NOMO-1 treated with DMSO at 0.1 percent for 48 hours (cell line): ENCODE measurements at regions not wholly inside any gene's neighbourhood (a gene's known extent, or its start where the extent isn't known, plus 50 kb on each side); places are given as distances from the start of the nearest gene placed in this dataset.
A peak's percentile ranks its signal among the peaks of the same experiment; 100 is the strongest.

Experiments used
- DNase-seq: peaks from one replicate; lab custom pipeline; 2025; ENCODE audit not compliant: unreplicated experiment; lab: John Stamatoyannopoulos, UW

GRCh38 chr1:60151311-60151710 lies 77.7 kb upstream of the C1orf87 start:
- DNase-seq = no peak

DNA sequence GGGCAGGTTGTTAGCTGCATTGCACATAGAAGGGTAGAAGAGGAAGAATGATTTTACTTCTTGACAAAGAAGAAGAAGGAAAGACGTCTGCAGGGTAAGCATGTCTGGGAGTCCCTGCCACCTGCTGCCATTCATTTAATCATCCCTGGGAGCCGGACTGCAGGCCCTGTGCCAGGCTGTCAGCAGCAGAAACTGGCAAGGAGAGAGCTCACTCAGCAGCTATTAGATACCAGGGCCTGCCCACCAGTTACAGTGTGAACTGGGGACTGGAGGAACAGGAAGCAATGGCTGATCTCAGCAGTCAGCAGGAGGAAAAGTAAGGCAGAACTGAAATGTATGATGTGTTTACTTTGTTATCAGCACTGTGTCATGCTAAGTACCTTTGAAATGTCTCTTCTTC lies 75.7 kb upstream of the C1orf87 start:
- DNase-seq = no peak

- DNase-seq = no peak
Observed at GRCh38 chr1:60146884-60147283, 73.3 kb upstream of the C1orf87 start.

- no peak for DNase-seq
Observed at GRCh38 chr1:60145771-60146170, 72.2 kb upstream of the C1orf87 start.

DNA sequence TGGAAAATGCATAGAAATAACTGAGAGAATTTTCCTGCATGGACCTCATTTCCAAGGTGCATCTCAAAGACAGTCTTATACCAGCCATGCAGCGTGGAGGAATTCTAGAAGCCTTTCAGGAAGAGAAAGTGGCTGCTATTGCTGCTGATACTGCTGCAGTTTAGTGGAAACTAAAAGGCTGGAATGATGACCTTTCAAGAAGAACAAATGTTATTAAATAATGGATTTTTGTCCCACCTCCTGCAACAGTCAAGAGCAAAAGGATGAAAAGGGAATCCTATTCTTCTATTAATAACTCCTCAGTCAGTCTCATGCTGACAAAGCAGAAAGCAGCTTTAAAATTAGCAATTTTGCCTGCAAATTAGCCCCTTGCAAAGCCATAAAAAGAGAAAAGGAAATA lies 68.2 kb upstream of the C1orf87 start:
- no peak for DNase-seq

GRCh38 chr1:60141276-60141675 lies 67.7 kb upstream of the C1orf87 start:
- DNase-seq = no peak

- DNase-seq = no peak
Observed at GRCh38 chr1:60137406-60137805, 63.8 kb upstream of the C1orf87 start.

GRCh38 chr1:60136395-60136794 lies 62.8 kb upstream of the C1orf87 start:
- no peak for DNase-seq

GRCh38 chr1:60134716-60135115 lies 61.1 kb upstream of the C1orf87 start:
- no peak for DNase-seq

DNA sequence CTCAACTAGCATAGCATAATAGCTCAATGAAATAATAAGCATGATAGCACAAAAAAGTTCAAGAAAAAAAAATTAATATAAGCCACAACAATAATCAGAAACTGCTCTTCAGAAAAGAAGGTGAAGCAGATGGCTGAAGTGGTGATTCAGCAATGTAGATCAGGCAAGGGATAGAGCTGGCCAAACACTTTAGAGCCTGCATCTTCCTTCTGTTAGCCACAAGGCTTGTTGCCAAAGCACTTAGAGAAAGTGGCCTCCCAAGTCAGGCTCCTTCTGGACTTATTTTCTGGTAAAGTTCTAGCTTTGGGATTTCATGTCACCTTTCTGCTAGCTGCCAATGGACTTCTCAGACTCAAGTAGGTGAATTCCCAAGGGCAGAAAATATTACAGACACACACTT lies 60.3 kb upstream of the C1orf87 start:
- no peak for DNase-seq

GRCh38 chr1:60133000-60133673 lies 59.6 kb upstream of the C1orf87 start:
- peak; percentile 66 for DNase-seq

- no peak for DNase-seq
Observed at GRCh38 chr1:60132108-60132507, 58.5 kb upstream of the C1orf87 start.

DNA sequence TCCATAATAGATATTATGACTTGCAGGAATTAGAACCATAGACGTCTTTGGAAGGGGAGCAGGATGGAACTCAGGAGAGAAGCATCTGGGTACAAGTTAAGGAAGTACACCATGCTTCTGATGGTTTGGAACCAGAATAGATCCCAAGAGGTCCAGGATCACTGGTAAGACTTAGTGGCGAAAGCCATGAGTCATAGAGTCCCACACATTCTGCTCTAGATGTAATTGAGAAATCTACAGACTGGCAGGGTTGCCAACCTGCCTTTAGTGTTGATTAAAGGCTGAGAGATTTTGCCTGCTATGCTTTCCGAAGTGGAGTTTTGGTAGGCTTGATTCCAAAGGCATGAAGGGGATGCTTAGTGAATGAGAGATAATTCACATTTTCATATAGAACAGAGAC lies 57.1 kb upstream of the C1orf87 start:
- DNase-seq = no peak

DNA sequence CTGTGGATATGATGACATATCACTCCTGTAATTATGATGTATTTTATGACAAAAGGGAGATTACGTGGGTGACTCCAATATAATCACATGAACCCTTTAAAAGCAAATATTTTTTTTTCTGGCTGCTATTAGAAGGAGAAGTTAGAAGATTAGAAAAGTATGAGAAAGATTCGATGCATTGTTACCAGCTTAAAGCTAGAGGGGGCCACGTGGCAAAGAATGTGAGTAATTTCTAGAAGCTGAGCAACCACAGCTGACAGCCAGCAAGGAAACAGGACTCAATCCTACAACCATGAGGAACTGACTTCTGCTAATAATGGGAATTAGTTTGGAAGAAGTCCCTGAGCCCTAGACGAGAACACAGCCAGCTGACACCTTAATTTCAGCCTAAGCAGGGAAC lies 56.3 kb upstream of the C1orf87 start:
- no peak for DNase-seq

- no peak for DNase-seq
Observed at GRCh38 chr1:60126723-60127122, 53.2 kb upstream of the C1orf87 start.
